RWPE1 (cell line): ENCODE measurements at regions not wholly inside any gene's neighbourhood (a gene's known extent, or its start where the extent isn't known, plus 50 kb on each side); places are given as distances from the start of the nearest gene placed in this dataset.
A peak's percentile ranks its signal among the peaks of the same experiment; 100 is the strongest.

Experiments used
- CTCF ChIA-PET: fragments of 350-600 bp; sonication (Branson Sonifier 250); formaldehyde crosslinking; extraction: SDS; loops from one replicate; lab custom pipeline; 2021; lab: Yijun Ruan, JAX
- POLR2A ChIA-PET: fragments of 400-600 bp; formaldehyde crosslinking; extraction: SDS; loops from one replicate; lab custom pipeline; 2020; ENCODE audit warnings: antibody characterized with exemption; ENCODE audit not compliant: low non-redundant PET; lab: Yijun Ruan, JAX
- DNase-seq: peaks from one replicate; pipeline ENCODE4 v3.0.0; 2012; ENCODE audit warnings: low spot score
- H3K27ac ChIP-seq: fragments of 450-650 bp; 2 replicates; pipeline ENCODE4 v1.5.1; 2017
- CTCF ChIP-seq: fragments of 450-650 bp; conservative IDR thresholded peaks from 2 replicates; pipeline ENCODE4 v1.5.1; 2017; ENCODE audit warnings: low read depth, mild to moderate bottlenecking

- TF ChIP-seq CTCF: no peak
Measured at GRCh38 chr14:23827100-23827892, 126.3 kb upstream of the DHRS4 start.

GRCh38 chr14:23828001-23828400 is 125.6 kb upstream of the DHRS4 start:
- DNase-seq: no peak
- ChIA-PET CTCF (no interaction called here), POLR2A (no interaction called here)
- no peak overlapping the region for H3K27ac ChIP-seq
- TF ChIP-seq CTCF: no peak

More at GRCh38 chr14:23827100-23827892, 126.3 kb upstream of the DHRS4 start:
- POLR2A ChIA-PET: no interaction called here
- CTCF ChIA-PET: no interaction called here
- no peak overlapping the region for H3K27ac ChIP-seq
- DNase-seq: no peak

- no peak overlapping the region for H3K27ac ChIP-seq
- POLR2A ChIA-PET: no interaction called here
- CTCF ChIA-PET: no interaction called here
- no peak for TF ChIP-seq CTCF
- no peak for DNase-seq
Measured at GRCh38 chr14:23828616-23829015, 125.0 kb upstream of the DHRS4 start.

DNA sequence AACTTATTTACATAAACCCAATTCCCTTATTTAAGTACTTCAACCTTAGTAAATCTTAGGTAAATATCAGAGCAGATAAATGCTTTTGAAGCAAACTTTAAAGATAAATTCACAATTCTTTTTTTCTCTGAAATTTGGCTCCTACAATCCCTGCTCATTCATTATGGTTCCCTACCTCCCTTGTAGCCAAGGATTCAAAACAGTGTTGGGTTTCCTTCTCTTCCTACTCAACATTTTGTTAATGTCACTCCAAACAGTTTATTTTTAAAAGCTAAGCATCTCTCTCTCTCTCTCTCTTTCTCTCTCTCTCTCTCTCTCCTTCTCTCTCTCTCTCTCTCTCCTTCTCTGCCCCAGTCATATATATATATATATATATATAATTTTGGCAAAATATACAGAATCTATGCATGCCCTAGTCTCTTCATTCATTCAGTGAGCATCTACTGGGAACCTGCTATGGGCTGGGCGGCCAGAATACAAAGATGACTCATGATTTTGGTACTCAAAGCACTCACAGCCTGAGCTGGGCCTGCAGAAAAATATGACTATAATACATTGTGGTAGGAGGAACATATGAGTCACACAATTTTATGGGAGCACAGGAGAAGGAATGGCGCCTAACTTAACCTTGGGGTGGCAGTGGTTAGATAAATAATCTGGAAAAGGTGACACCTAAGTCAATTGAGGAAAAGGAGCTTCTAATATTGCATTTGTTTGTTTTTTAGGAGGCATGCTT is 123.7 kb upstream of the DHRS4 start:
- ChIA-PET POLR2A (no interaction called here), CTCF (interaction anchor here (0.6 to 1.3 kb wide), 3 partner anchors 236 to 1337 kb away, joined by 3 to 4 read pairs (median 3); no protein-coding TSS in a partner anchor)
- no peak overlapping the region for H3K27ac ChIP-seq
- no peak for TF ChIP-seq CTCF
- DNase-seq: peak; percentile 88

GRCh38 chr14:23831596-23831995 is 122.0 kb upstream of the DHRS4 start:
- no peak for DNase-seq
- ChIA-PET POLR2A (no interaction called here), CTCF (interaction anchor here (0.6 kb wide), 1 partner anchor 9 kb away, joined by 3 read pairs; no protein-coding TSS in a partner anchor)
- H3K27ac ChIP-seq: no peak overlapping the region
- no peak for TF ChIP-seq CTCF

DNA sequence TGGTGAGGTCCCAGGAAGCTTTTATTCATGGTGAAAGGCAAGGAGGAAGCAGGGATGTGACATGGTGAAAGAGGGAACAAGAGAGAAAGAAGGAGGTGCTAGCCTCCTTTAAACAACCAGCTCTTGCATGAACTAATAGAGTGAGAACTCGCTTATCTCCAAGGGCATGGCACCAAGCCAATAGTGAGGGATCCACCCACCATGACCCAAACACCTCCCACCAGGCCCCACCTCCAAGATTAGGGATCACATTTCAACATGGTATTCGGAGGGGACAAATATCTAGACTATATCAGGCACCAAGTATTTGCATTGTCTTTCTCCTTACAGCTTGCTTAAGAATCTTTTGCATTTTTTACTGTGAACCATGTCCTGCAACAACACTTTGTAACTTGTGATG is 91.9 kb upstream of the DHRS4 start:
- no peak overlapping the region for H3K27ac ChIP-seq
- no peak for TF ChIP-seq CTCF
- ChIA-PET POLR2A (no interaction called here), CTCF (no interaction called here)
- no peak for DNase-seq
